Mucosa of rectum (tissue), 2 donors: ENCODE measurements at regions not wholly inside any gene's neighbourhood (a gene's known extent, or its start where the extent isn't known, plus 50 kb on each side); places are given as distances from the start of the nearest gene placed in this dataset.

Experiments
- H3K27ac ChIP-seq, 2 donors: one replicate each; pipeline ENCODE4 v1.7.0; 2013; ENCODE audit warnings: inconsistent platforms in 2 of 2, low read depth in 2 of 2, low read length in 2 of 2
- H3K27me3 ChIP-seq, 2 donors: one replicate each; pipeline ENCODE4 v1.7.0; 2013; ENCODE audit warnings: low read length in 2 of 2; ENCODE audit not compliant: control insufficient read depth in 2 of 2, insufficient read depth in 2 of 2
- H3K36me3 ChIP-seq, 2 donors: one replicate each; pipeline ENCODE4 v1.7.0; 2013; ENCODE audit warnings: low read length in 2 of 2; ENCODE audit not compliant: control insufficient read depth in 2 of 2, insufficient read depth in 2 of 2
- H3K4me1 ChIP-seq, 2 donors: one replicate each; pipeline ENCODE4 v1.7.0; 2013; ENCODE audit warnings: low read length in 2 of 2, mild to moderate bottlenecking in 1 of 2; ENCODE audit not compliant: control insufficient read depth in 2 of 2, insufficient read depth in 2 of 2
- H3K4me3 ChIP-seq, 2 donors: one replicate each; pipeline ENCODE4 v1.7.0; 2013; ENCODE audit warnings: low read length in 2 of 2
- H3K9ac ChIP-seq, 2 donors: one replicate each; pipeline ENCODE4 v1.7.0; 2013; ENCODE audit warnings: low read length in 2 of 2, low read depth in 1 of 2, mild to moderate bottlenecking in 1 of 2
- H3K9me3 ChIP-seq, 2 donors: one replicate each; pipeline ENCODE4 v1.7.0; 2013; ENCODE audit warnings: low read length in 2 of 2; ENCODE audit not compliant: control insufficient read depth in 2 of 2
- donor health status: healthy.
- donor health status: Normal muscosa, but diverticular disease.

- Histone ChIP-seq H3K27me3 (no peaks in the 10 kb centered on the region), H3K36me3 (no peaks in the 10 kb centered on the region), H3K27ac (no peak overlapping the region), H3K9me3 (no peaks in the 10 kb centered on the region), H3K4me3 (no peak overlapping the region), H3K9ac (no peak overlapping the region), H3K4me1 (no peaks in the 10 kb centered on the region)
Observed at GRCh38 chr1:195769461-195769860, 838.8 kb downstream of the KCNT2 start.

DNA sequence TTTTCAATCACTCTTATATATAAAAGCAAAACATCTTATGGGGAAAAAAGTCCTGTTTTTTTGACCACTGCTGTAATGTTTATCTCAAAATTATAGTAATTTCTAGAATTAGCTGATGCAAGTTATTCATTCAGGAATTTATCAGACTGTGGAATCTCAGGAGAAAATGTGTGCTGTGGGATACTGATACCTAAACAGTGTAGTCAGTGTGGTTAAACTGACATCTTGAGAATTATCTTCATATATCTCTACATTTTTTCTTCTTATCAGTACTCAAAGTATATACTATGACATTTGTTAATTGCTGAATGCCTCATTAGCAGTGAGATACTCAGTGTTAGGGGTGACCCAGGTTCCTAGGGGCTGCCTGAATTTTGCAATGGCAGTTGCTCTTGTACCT, 839.3 kb downstream of the KCNT2 start:
- Histone ChIP-seq H3K27ac (no peak overlapping the region), H3K36me3 (no peaks in the 10 kb centered on the region), H3K27me3 (no peaks in the 10 kb centered on the region), H3K9me3 (no peaks in the 10 kb centered on the region), H3K4me1 (no peaks in the 10 kb centered on the region), H3K4me3 (no peak overlapping the region), H3K9ac (no peak overlapping the region)

DNA sequence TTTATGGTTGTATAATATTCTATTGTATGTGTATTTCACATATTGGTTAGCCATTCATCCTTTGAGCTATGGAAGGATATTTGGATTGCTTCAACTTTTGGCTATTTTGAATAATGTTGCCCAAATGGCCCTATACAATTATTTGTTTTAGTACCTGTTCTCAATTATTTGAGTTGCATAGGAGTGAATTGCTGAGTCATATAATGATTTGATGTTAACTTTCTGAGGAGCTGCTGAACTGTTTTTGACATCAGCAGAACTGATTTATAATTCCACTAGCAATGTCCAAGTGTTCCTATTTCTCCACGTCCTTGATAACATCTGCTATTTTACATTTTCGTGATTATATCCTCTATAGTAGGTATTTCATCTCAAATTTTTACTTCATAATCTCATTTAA, 839.9 kb downstream of the KCNT2 start:
- H3K4me3 ChIP-seq, result no peak overlapping the region

DNA sequence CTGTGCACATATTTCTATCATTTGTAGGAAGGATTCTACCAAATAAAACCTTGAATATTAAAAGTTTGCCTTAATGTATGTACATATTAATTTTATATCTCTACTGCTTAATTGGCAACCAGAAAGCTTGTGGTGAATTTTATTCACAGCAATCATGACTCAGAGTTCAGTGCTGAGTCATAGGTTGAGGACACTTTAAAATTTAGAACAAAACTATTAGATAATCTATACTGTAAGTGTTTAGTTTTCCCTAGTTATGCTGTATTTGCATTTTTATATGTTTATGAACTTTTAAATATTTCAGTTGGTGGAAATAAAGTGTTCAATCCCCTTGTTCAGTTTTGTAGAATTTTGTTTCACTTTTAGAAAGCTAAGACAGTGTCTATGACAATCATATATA, 841.5 kb downstream of the KCNT2 start:
- no peak overlapping the region for H3K4me3 ChIP-seq
- H3K27ac ChIP-seq, result no peak overlapping the region
- H3K9me3 ChIP-seq, result no peaks in the 10 kb centered on the region
- H3K4me1 ChIP-seq, result no peaks in the 10 kb centered on the region
- no peak overlapping the region for H3K9ac ChIP-seq
- no peaks in the 10 kb centered on the region for H3K36me3 ChIP-seq
- no peaks in the 10 kb centered on the region for H3K27me3 ChIP-seq

More for the DNA sequence above, 839.9 kb downstream of the KCNT2 start:
- no peaks in the 10 kb centered on the region for H3K27me3 ChIP-seq
- H3K4me1 ChIP-seq, result no peaks in the 10 kb centered on the region
- no peak overlapping the region for H3K9ac ChIP-seq
- H3K9me3 ChIP-seq, result no peaks in the 10 kb centered on the region
- no peaks in the 10 kb centered on the region for H3K36me3 ChIP-seq
- H3K27ac ChIP-seq, result no peak overlapping the region

GRCh38 chr1:195765099-195765498, 843.1 kb downstream of the KCNT2 start:
- Histone ChIP-seq H3K9me3 (no peaks in the 10 kb centered on the region), H3K27ac (no peak overlapping the region), H3K9ac (no peak overlapping the region), H3K4me1 (no peaks in the 10 kb centered on the region), H3K4me3 (no peak overlapping the region), H3K36me3 (no peaks in the 10 kb centered on the region), H3K27me3 (no peaks in the 10 kb centered on the region)

DNA sequence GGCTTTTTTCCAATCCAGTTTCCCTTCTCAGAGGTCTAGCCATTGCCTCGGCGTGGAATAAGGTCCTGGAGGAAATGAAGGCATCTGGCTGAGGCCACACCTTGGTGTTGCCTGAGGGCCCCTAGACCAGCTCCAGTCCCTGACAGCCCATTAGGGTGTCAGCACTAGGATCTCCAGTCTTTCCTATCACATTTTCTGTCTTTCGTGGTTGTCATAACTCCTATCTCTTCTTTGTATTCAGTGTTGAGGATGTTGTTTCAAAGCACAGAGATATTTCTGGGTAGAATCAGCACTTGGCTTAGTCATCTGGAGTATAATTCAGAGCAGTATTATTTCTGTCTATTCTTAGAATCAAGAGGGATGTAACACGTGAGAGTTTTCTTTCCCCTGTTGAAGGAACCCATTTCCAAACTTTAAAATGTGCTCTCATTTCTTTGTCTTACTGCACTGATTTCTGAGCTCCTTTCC, 844.3 kb downstream of the KCNT2 start:
- Histone ChIP-seq H3K36me3 (no peaks in the 10 kb centered on the region), H3K4me1 (no peaks in the 10 kb centered on the region), H3K9ac (no peak overlapping the region), H3K27ac (no peak overlapping the region), H3K9me3 (no peaks in the 10 kb centered on the region), H3K4me3 (no peak overlapping the region), H3K27me3 (no peaks in the 10 kb centered on the region)

DNA sequence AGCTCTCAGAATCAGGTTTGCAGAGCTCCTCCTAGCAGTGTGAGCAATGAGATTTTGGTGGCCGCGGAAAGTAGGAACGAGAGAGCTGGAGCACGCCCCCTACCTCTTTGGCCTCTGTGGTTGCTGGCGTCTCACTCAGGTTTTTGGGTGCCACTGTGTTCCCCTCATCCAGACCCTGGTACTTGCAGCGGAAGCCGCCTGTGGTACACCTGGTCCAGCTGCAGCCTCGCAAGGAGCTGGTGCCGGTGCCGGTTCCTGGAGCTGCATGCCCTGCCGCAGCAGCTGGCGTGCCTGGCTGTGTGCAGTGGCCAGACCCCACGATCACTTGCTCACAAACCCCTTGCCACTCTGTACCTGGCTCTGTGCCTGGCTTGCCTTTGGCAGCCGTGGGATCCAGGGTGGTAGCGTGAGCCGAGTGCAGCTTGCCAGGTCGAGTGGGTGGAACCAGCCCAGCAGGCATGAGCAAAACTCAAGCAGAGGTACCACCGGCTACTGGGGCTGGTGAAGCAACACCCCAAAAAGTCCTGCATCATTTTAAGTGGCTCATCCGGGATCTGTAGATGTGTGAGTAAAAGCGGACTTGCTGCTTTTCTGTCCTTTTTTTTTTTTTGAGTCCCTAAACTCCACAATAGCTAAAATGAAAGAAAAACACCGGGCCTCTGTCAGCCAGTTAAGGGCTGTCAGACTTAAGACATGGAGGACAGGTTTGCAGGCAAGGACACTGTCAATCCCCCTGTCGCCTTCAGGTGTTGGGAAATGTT, 844.9 kb downstream of the KCNT2 start:
- no peak overlapping the region for H3K27ac ChIP-seq

DNA sequence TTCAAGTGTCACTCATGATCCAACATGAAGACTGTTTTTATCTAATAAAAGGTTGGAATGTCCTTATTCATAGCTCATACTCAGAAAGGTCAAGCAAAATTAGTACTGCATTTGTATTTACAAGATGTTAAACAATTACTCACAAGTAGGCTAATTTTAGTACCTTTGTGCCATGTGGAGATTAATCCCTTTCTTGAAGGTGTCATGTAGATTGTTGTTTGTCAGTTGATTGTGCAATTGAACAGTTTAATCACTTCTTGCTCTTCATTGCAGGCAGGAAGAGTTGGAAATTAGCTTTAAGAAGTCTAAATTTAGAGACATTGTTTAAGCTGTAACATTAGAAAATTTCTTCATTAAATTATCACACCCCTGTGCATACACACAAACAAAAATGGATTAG, 847.1 kb downstream of the KCNT2 start:
- Histone ChIP-seq H3K27me3 (no peaks in the 10 kb centered on the region), H3K4me3 (no peak overlapping the region), H3K4me1 (no peaks in the 10 kb centered on the region), H3K9ac (no peak overlapping the region), H3K9me3 (no peaks in the 10 kb centered on the region), H3K36me3 (no peaks in the 10 kb centered on the region), H3K27ac (no peak overlapping the region)

More for the DNA sequence above, 844.9 kb downstream of the KCNT2 start:
- no peak overlapping the region for H3K4me3 ChIP-seq
- H3K9ac ChIP-seq, result no peak overlapping the region
- H3K9me3 ChIP-seq, result no peaks in the 10 kb centered on the region
- H3K4me1 ChIP-seq, result no peaks in the 10 kb centered on the region
- no peaks in the 10 kb centered on the region for H3K36me3 ChIP-seq
- H3K27me3 ChIP-seq, result no peaks in the 10 kb centered on the region

GRCh38 chr1:195756109-195756508, 852.1 kb downstream of the KCNT2 start:
- no peaks in the 10 kb centered on the region for H3K27me3 ChIP-seq
- H3K4me1 ChIP-seq, result no peaks in the 10 kb centered on the region
- H3K9ac ChIP-seq, result no peak overlapping the region
- H3K36me3 ChIP-seq, result no peaks in the 10 kb centered on the region
- no peaks in the 10 kb centered on the region for H3K9me3 ChIP-seq
- H3K4me3 ChIP-seq, result no peak overlapping the region
- no peak overlapping the region for H3K27ac ChIP-seq

GRCh38 chr1:195754874-195755273, 853.4 kb downstream of the KCNT2 start:
- H3K9ac ChIP-seq, result no peak overlapping the region

More at GRCh38 chr1:195754874-195755273, 853.4 kb downstream of the KCNT2 start:
- H3K27me3 ChIP-seq, result no peaks in the 10 kb centered on the region
- no peak overlapping the region for H3K27ac ChIP-seq
- no peak overlapping the region for H3K4me3 ChIP-seq
- no peaks in the 10 kb centered on the region for H3K36me3 ChIP-seq
- H3K9me3 ChIP-seq, result no peaks in the 10 kb centered on the region
- H3K4me1 ChIP-seq, result no peaks in the 10 kb centered on the region
